SU-DHL-6 (cell line): ENCODE measurements at regions not wholly inside any gene's neighbourhood (a gene's known extent, or its start where the extent isn't known, plus 50 kb on each side); places are given as distances from the start of the nearest gene placed in this dataset.

Experiments used
- CTCF ChIP-seq: fragments of 200-600 bp; sonication (generic); IDR thresholded peaks from one replicate; pipeline ENCODE4 v1.5.1; 2017; ENCODE audit warnings: antibody characterized with exemption, mild to moderate bottlenecking, low read length, moderate library complexity; ENCODE audit not compliant: insufficient read depth, poor library complexity, severe bottlenecking
- EZH2phosphoT487 ChIP-seq: fragments of 200-600 bp; sonication (generic), shearing (Covaris generic); conservative IDR thresholded peaks from 2 replicates; pipeline ENCODE4 v1.6.1; 2018; ENCODE audit warnings: mild to moderate bottlenecking, antibody characterized with exemption, low read length, moderate library complexity, mixed read lengths

- TF ChIP-seq CTCF = no peak
- no peak for TF ChIP-seq EZH2phosphoT487
These were observed 72.1 kb upstream of the INHBA start for GRCh38 chr7:41774966-41775365.
